Breast epithelium (tissue), 3 donors: ENCODE measurements at regions not wholly inside any gene's neighbourhood (a gene's known extent, or its start where the extent isn't known, plus 50 kb on each side); places are given as distances from the start of the nearest gene placed in this dataset.

ENCODE experiments used
- CTCF ChIP-seq, 3 donors: fragments of 450-650 bp; IDR thresholded peaks; one replicate each; pipeline ENCODE4 v1.5.1; 2016 to 2017; ENCODE audit warnings: antibody characterized with exemption in 3 of 3, mild to moderate bottlenecking in 3 of 3, moderate library complexity in 3 of 3
- POLR2A ChIP-seq: fragments of 450-650 bp; IDR thresholded peaks from one replicate; pipeline ENCODE4 v1.6.1; 2016; ENCODE audit warnings: antibody characterized with exemption, mild to moderate bottlenecking, moderate library complexity
- POLR2AphosphoS5 ChIP-seq, 3 donors: sonication (generic); formaldehyde crosslinking; IDR thresholded peaks; one replicate each; pipeline ENCODE4 v1.6.1; 2017; ENCODE audit warnings: antibody characterized with exemption in 3 of 3

GRCh38 chr11:8313504-8314090 is 49.9 kb upstream of the LMO1 start:
- TF ChIP-seq CTCF (IDR thresholded peaks at IDR 0.05) (no peak), POLR2A (no peak), POLR2AphosphoS5 (IDR thresholded peaks at IDR 0.05) (no peak)
